IPS-18a (cell line): ENCODE measurements at regions not wholly inside any gene's neighbourhood (a gene's known extent, or its start where the extent isn't known, plus 50 kb on each side); places are given as distances from the start of the nearest gene placed in this dataset.

Source experiments
- H3K27ac ChIP-seq: one replicate; pipeline ENCODE4 v1.5.1; 2013; ENCODE audit warnings: low read length
- H3K27me3 ChIP-seq: one replicate; pipeline ENCODE4 v1.6.1; 2013; ENCODE audit warnings: mild to moderate bottlenecking, low read length; ENCODE audit not compliant: control insufficient read depth, insufficient read depth
- H3K36me3 ChIP-seq: one replicate; pipeline ENCODE4 v1.6.1; 2013; ENCODE audit warnings: low read depth, low read length; ENCODE audit not compliant: control insufficient read depth
- H3K4me1 ChIP-seq: one replicate; pipeline ENCODE4 v1.6.1; 2013; ENCODE audit warnings: low read depth, low read length; ENCODE audit not compliant: control insufficient read depth
- H3K4me3 ChIP-seq: one replicate; pipeline ENCODE4 v1.5.1; 2013; ENCODE audit warnings: low read length
- H3K9ac ChIP-seq: one replicate; pipeline ENCODE4 v1.6.1; 2013; ENCODE audit warnings: mild to moderate bottlenecking, low read length, moderate library complexity
- H3K9me3 ChIP-seq: one replicate; pipeline ENCODE4 v1.6.1; 2013; ENCODE audit warnings: low read depth, low read length; ENCODE audit not compliant: control insufficient read depth

- Histone ChIP-seq H3K36me3 (no peaks in the 10 kb centered on the region), H3K4me1 (no peaks in the 10 kb centered on the region), H3K9me3 (no peaks in the 10 kb centered on the region), H3K27me3 (no peaks in the 10 kb centered on the region), H3K27ac (no peak overlapping the region), H3K4me3 (no peak overlapping the region), H3K9ac (no peak overlapping the region)
Observed at GRCh38 chr3:124663690-124664089, 66.6 kb upstream of the UMPS start.

- H3K9me3 ChIP-seq = no peaks in the 10 kb centered on the region
- H3K27ac ChIP-seq = no peak overlapping the region
- H3K36me3 ChIP-seq = no peaks in the 10 kb centered on the region
- no peak overlapping the region for H3K9ac ChIP-seq
- H3K27me3 ChIP-seq = no peaks in the 10 kb centered on the region
- H3K4me3 ChIP-seq = no peak overlapping the region
- no peaks in the 10 kb centered on the region for H3K4me1 ChIP-seq
Observed at GRCh38 chr3:124664804-124665203, 65.4 kb upstream of the UMPS start.

GRCh38 chr3:124666067-124666466, 64.2 kb upstream of the UMPS start:
- Histone ChIP-seq H3K27me3 (no peaks in the 10 kb centered on the region), H3K9ac (no peak overlapping the region), H3K9me3 (no peaks in the 10 kb centered on the region), H3K36me3 (no peaks in the 10 kb centered on the region), H3K4me3 (no peak overlapping the region), H3K27ac (no peak overlapping the region), H3K4me1 (no peaks in the 10 kb centered on the region)

GRCh38 chr3:124669470-124669869, 60.8 kb upstream of the UMPS start:
- no peaks in the 10 kb centered on the region for H3K9me3 ChIP-seq
- no peaks in the 10 kb centered on the region for H3K27me3 ChIP-seq
- no peak overlapping the region for H3K27ac ChIP-seq
- no peaks in the 10 kb centered on the region for H3K36me3 ChIP-seq
- no peaks in the 10 kb centered on the region for H3K4me1 ChIP-seq
- no peak overlapping the region for H3K9ac ChIP-seq
- H3K4me3 ChIP-seq = no peak overlapping the region

- Histone ChIP-seq H3K4me3 (no peak overlapping the region), H3K27me3 (no peaks in the 10 kb centered on the region), H3K4me1 (no peaks in the 10 kb centered on the region), H3K27ac (no peak overlapping the region), H3K9ac (no peak overlapping the region), H3K36me3 (no peaks in the 10 kb centered on the region), H3K9me3 (no peaks in the 10 kb centered on the region)
Observed at GRCh38 chr3:124671106-124671505, 59.1 kb upstream of the UMPS start.

GRCh38 chr3:124674336-124674735, 55.9 kb upstream of the UMPS start:
- no peak overlapping the region for H3K4me3 ChIP-seq
- no peak overlapping the region for H3K9ac ChIP-seq
- H3K27ac ChIP-seq = no peak overlapping the region
- H3K9me3 ChIP-seq = no peaks in the 10 kb centered on the region
- H3K4me1 ChIP-seq = no peaks in the 10 kb centered on the region
- no peaks in the 10 kb centered on the region for H3K36me3 ChIP-seq
- no peaks in the 10 kb centered on the region for H3K27me3 ChIP-seq

- H3K9me3 ChIP-seq = no peaks in the 10 kb centered on the region
- H3K4me3 ChIP-seq = no peak overlapping the region
- H3K27me3 ChIP-seq = no peaks in the 10 kb centered on the region
- no peak overlapping the region for H3K27ac ChIP-seq
- no peak overlapping the region for H3K9ac ChIP-seq
- no peaks in the 10 kb centered on the region for H3K36me3 ChIP-seq
- no peaks in the 10 kb centered on the region for H3K4me1 ChIP-seq
Observed at GRCh38 chr3:124676236-124676635, 54.0 kb upstream of the UMPS start.

- H3K36me3 ChIP-seq = no peaks in the 10 kb centered on the region
- H3K27ac ChIP-seq = no peak overlapping the region
- no peak overlapping the region for H3K4me3 ChIP-seq
- no peaks in the 10 kb centered on the region for H3K4me1 ChIP-seq
- no peaks in the 10 kb centered on the region for H3K9me3 ChIP-seq
- H3K27me3 ChIP-seq = no peaks in the 10 kb centered on the region
- H3K9ac ChIP-seq = no peak overlapping the region
Observed at GRCh38 chr3:124679048-124679638, 51.1 kb upstream of the UMPS start.
